Testis (tissue), 2 donors: ENCODE measurements at regions not wholly inside any gene's neighbourhood (a gene's known extent, or its start where the extent isn't known, plus 50 kb on each side); places are given as distances from the start of the nearest gene placed in this dataset.
"Not testable (repeated sequence)": the region's sequence is repeated elsewhere in the genome, so short reads cannot be mapped to it uniquely, and the experiment has no call there.

Source experiments
- CTCF ChIP-seq, 3 experiments: fragments of 450-650 bp in 2 of 3; fragments of 200-600 bp in 1 of 3; sonication (generic) in 1 of 3; IDR thresholded peaks; one replicate each; pipeline ENCODE4 v1.5.1; 2016 to 2019; ENCODE audit warnings: antibody characterized with exemption in 3 of 3, mild to moderate bottlenecking in 2 of 3, moderate library complexity in 1 of 3
- POLR2A ChIP-seq: fragments of 450-650 bp; IDR thresholded peaks from one replicate; pipeline ENCODE4 v1.6.1; 2017; ENCODE audit warnings: antibody characterized with exemption, mild to moderate bottlenecking, moderate library complexity

- not testable (repeated sequence) for TF ChIP-seq POLR2A; CTCF (IDR thresholded peaks at IDR 0.05)
Observed at GRCh38 chr2:242008908-242009307, 139.4 kb downstream of the RTP5 start.
